Keratinocyte (primary cell): ENCODE measurements at regions not wholly inside any gene's neighbourhood (a gene's known extent, or its start where the extent isn't known, plus 50 kb on each side); places are given as distances from the start of the nearest gene placed in this dataset.

Experiments
- DNase-seq: peaks from one replicate; pipeline ENCODE4 v3.0.0-alpha.2; 2011; ENCODE audit warnings: low read depth, missing footprints, low spot score
- FAIRE-seq: peaks from 2 replicates; lab custom pipeline; 2011; peaks lifted over from hg19 to GRCh38; lab: Jason Lieb, UNC
- H2AFZ ChIP-seq: 2 replicates; pipeline ENCODE4 v1.6.0; 2012; ENCODE audit warnings: low read length, control low read depth, inconsistent platforms; ENCODE audit not compliant: control insufficient read depth
- H3K27ac ChIP-seq: 2 replicates; pipeline ENCODE4 v1.5.1; 2011; ENCODE audit warnings: low read length; ENCODE audit not compliant: control insufficient read depth, insufficient read depth
- H3K27me3 ChIP-seq: 3 replicates; pipeline ENCODE4 v1.6.0; 2011; ENCODE audit warnings: low read length; ENCODE audit not compliant: control insufficient read depth, insufficient read depth; ENCODE audit errors: extremely low read depth
- H3K36me3 ChIP-seq, 2 experiments: 2 replicates in 1 of 2; 3 replicates in 1 of 2; pipeline ENCODE4 v1.5.1; 2011; ENCODE audit warnings: low read length in 2 of 2, mild to moderate bottlenecking in 1 of 2; ENCODE audit not compliant: control insufficient read depth in 2 of 2, insufficient read depth in 2 of 2; ENCODE audit errors: extremely low read depth in 1 of 2
- H3K4me1 ChIP-seq: 3 replicates; pipeline ENCODE4 v1.5.1; 2011; ENCODE audit warnings: low read length; ENCODE audit not compliant: control insufficient read depth, insufficient read depth; ENCODE audit errors: extremely low read depth
- H3K4me2 ChIP-seq: 3 replicates; pipeline ENCODE4 v1.6.0; 2011; ENCODE audit warnings: low read depth, low read length; ENCODE audit not compliant: control insufficient read depth, insufficient read depth; ENCODE audit errors: extremely low read depth
- H3K4me3 ChIP-seq, 3 experiments: fragments of 200-600 bp in 1 of 3; sonication (generic) in 1 of 3; 2 replicates in 2 of 3; 3 replicates in 1 of 3; pipeline ENCODE4 v1.5.1; 2011 to 2016; ENCODE audit warnings: low read length in 3 of 3, mild to moderate bottlenecking in 3 of 3, control low read depth in 2 of 3, inconsistent platforms in 1 of 3, low read depth in 1 of 3, mixed read lengths in 1 of 3, mixed run types in 1 of 3, moderate library complexity in 1 of 3; ENCODE audit not compliant: control insufficient read depth in 2 of 3, insufficient read depth in 2 of 3; ENCODE audit errors: extremely low read depth in 1 of 3
- H3K79me2 ChIP-seq: 2 replicates; pipeline ENCODE4 v1.6.0; 2012; ENCODE audit warnings: low read length; ENCODE audit not compliant: control insufficient read depth, insufficient read depth
- H3K9ac ChIP-seq: 3 replicates; pipeline ENCODE4 v1.6.0; 2011; ENCODE audit warnings: low read length; ENCODE audit not compliant: control insufficient read depth, insufficient read depth; ENCODE audit errors: extremely low read depth
- H3K9me1 ChIP-seq: 3 replicates; pipeline ENCODE4 v1.6.0; 2011; ENCODE audit warnings: low read length; ENCODE audit not compliant: control insufficient read depth, insufficient read depth; ENCODE audit errors: extremely low read depth
- H3K9me3 ChIP-seq: 2 replicates; pipeline ENCODE4 v1.5.1; 2012; ENCODE audit warnings: low read depth, low read length; ENCODE audit not compliant: control insufficient read depth
- H4K20me1 ChIP-seq: 3 replicates; pipeline ENCODE4 v1.6.0; 2011; ENCODE audit warnings: low read length; ENCODE audit not compliant: control insufficient read depth, insufficient read depth; ENCODE audit errors: extremely low read depth
- CTCF ChIP-seq, 3 experiments: IDR thresholded peaks in 1 of 3; conservative IDR thresholded peaks in 1 of 3; optimal IDR thresholded peaks in 1 of 3; 2 replicates in 2 of 3; 3 replicates in 1 of 3; pipeline versions ENCODE3 to v1.5.1; 2011; ENCODE audit warnings: low read length in 3 of 3, mild to moderate bottlenecking in 3 of 3, moderate library complexity in 2 of 3, control low read depth in 1 of 3, inconsistent platforms in 1 of 3; ENCODE audit not compliant: insufficient read depth in 2 of 3; ENCODE audit errors: extremely low read depth in 1 of 3
- EZH2 ChIP-seq: IDR thresholded peaks from one replicate; pipeline ENCODE4 v1.6.1; 2012; ENCODE audit warnings: inconsistent platforms, mild to moderate bottlenecking, low read length, moderate library complexity
- dilution Hi-C: fragments of 300-500 bp; cut with MboI; formaldehyde crosslinking; loops from one replicate; pipeline ENCODE4 v1.7.0; 2020; ENCODE audit warnings: low sequenced_read_pairs; ENCODE audit not compliant: extremely low pct_ligation_motif_present

DNA sequence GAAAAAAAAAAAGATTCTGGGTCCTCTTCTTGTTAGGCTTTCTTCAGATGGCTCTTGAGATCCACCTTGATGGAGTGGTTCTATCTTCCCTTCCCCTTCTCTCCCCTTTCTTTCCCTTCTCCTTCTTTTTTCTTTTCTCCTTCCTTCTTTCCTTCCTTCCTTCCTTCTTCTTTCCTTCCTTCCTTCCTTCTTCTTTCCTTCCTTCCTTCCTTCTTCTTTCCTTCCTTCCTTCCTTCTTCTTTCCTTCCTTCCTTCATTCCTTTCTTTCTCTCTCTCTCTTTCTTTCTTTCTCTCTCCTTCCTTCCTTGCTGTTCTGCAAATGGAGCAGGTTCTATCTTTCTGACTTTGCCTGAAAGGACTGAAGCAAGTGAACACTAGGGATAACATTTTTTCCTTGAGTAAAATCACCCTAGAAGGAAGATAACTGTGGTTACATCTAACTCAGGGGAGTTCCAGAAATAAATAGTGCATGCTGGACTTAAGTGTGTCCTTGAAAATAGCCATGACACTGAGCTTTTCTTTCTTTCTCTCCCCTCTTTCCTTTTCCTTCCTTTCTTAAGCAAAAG, 68.8 kb upstream of the SEC14L1 start:
- no peak for DNase-seq
- H3K27ac ChIP-seq = no peak overlapping the region
- TF ChIP-seq CTCF (optimal IDR thresholded peaks at IDR 0.05 in 1 of 3, IDR thresholded peaks at IDR 0.05 in 1 of 3, conservative IDR thresholded peaks at IDR 0.05 in 1 of 3; ENCODE audit: extremely low read depth in 1 of 3, insufficient read depth in 2 of 3, low read length in 3 of 3) (no peak), EZH2 (no peak)
- no peaks in the 10 kb centered on the region for H3K4me1 ChIP-seq
- H3K9ac ChIP-seq = no peak overlapping the region
- no peak overlapping the region for H3K4me2 ChIP-seq
- H3K4me3 ChIP-seq = no peak overlapping the region
- peaks cover 36% of the 10 kb centered on the region for H3K27me3 ChIP-seq
- no peaks in the 10 kb centered on the region for H3K9me3 ChIP-seq
- dilution Hi-C loops = no loop called here
- H2AFZ ChIP-seq = no peak overlapping the region
- no peaks in the 10 kb centered on the region for H3K36me3 ChIP-seq
- no peak for FAIRE-seq
- H3K9me1 ChIP-seq = no peaks in the 10 kb centered on the region
- no peaks in the 10 kb centered on the region for H3K79me2 ChIP-seq
- H4K20me1 ChIP-seq = no peaks in the 10 kb centered on the region

- TF ChIP-seq CTCF (optimal IDR thresholded peaks at IDR 0.05 in 1 of 3, IDR thresholded peaks at IDR 0.05 in 1 of 3, conservative IDR thresholded peaks at IDR 0.05 in 1 of 3; ENCODE audit: extremely low read depth in 1 of 3, insufficient read depth in 2 of 3, low read length in 3 of 3) = no peak
- TF ChIP-seq EZH2 = no peak
- Histone ChIP-seq H3K27ac (no peak overlapping the region), H3K4me2 (no peak overlapping the region), H3K27me3 (peaks cover 41% of the 10 kb centered on the region), H2AFZ (no peak overlapping the region), H3K79me2 (no peaks in the 10 kb centered on the region), H3K36me3 (no peaks in the 10 kb centered on the region), H3K4me1 (no peaks in the 10 kb centered on the region), H3K9ac (no peak overlapping the region), H4K20me1 (no peaks in the 10 kb centered on the region), H3K9me3 (no peaks in the 10 kb centered on the region), H3K9me1 (no peaks in the 10 kb centered on the region), H3K4me3 (no peak overlapping the region)
- no peak for FAIRE-seq
- dilution Hi-C loops = no loop called here
- no peak for DNase-seq
These were observed 68.1 kb upstream of the SEC14L1 start for GRCh38 chr17:77072670-77073069.
